HG03039 (cell line): ENCODE measurements at regions not wholly inside any gene's neighbourhood (a gene's known extent, or its start where the extent isn't known, plus 50 kb on each side); places are given as distances from the start of the nearest gene placed in this dataset.

Experiments used
- ATAC-seq: cut with Tn5 transposase; IDR thresholded peaks from one replicate; pipeline ENCODE4 v1.9.1; 2021; ENCODE audit warnings: mild to moderate bottlenecking, moderate library complexity; ENCODE audit not compliant: unreplicated experiment

DNA sequence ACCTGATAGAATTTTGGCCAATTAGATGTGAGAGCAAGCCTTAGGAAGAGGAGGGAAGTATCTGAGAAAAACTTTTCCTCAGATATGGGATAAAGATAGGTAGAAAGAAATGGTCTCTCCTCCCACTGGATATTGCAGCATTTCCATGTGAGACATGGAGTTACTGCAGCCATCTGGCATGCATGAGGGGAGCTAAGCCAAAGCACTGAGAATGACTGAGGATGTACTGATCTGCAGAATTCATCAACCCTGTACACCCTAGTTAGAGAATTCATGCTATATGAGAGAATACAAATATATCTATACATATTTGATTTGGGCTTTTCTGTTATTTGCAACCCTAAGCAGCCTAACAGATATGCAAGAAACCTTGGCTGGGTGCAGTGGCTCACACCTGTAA, 52.5 kb upstream of the RPL34 start:
- ATAC-seq = no peak

DNA sequence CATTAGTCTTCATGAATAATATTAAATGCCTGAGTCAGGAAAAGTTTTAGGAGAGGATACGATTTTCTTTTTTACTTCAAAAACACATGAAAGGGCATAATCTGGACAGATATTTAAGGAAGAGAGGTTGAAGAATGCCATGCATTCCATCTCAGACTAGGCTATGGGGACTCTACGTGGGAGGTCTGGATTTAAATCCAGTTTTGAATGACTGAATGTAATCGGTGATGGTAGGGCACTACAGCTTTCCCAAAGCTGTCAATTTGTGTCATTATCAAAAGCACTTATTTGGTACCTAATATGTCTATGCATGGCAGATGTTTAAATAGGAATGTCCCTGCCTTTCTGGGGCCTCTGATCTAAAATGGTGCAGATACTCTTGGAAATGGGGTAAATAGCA, 59.3 kb upstream of the RPL34 start:
- no peak for ATAC-seq

- ATAC-seq = no peak
Observed at GRCh38 chr4:108560616-108561015, 59.8 kb upstream of the RPL34 start.

DNA sequence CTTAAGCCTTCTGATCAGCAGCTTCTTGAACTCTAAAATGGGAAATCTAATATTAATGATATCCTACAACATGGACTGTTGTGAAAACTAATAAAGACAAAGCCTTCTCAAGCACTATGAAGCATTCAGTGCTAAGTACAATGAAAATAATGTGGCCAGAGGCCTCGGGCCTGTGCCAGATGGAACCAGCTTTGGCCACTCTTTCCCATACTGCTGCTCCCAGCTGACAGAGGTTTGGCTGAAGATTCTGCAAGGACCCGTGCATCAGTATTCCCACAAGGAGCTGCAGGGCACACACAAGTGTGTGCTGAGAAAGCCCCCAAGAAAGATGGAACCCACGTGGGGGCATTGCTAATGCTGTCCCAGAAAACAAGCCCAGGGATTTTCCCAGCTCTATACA, 60.5 kb upstream of the RPL34 start:
- ATAC-seq = no peak

DNA sequence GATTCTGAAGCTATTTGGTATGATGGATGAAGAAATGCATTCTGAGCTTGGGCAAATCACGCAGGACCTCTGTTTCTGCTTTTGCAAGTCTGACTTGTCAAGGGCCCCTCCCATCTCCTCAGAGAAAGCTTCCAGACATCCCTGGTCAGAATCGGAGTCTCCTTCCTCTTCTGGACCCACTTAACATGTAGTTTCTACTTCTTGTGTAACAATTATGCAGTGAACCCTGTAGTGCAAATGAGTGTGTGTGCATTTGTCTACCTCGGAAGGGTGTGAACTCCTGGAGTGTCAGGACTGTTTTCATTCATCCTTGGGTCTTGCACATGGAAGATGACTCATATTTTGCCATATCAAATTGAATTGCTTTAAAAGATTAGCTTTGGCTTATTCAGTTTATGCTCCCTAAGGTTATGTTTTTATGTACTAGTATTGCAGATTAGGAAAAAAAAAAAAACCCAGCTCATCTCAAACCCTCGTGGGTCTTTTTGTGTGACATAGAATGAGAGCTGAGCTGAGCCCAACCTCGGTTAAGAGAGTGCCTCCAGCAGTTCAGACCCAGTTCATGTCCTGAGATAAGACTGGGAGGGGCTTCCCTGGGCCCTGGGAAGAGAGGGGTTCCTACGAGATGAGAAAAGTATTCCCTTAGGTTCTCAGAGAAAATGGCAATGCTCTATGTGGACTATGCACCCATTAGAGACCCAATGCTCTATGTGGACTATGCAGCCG, 61.1 kb upstream of the RPL34 start:
- ATAC-seq = no peak

- ATAC-seq = peak; percentile 59
Observed at GRCh38 chr4:108556588-108557200, 63.7 kb upstream of the RPL34 start.

DNA sequence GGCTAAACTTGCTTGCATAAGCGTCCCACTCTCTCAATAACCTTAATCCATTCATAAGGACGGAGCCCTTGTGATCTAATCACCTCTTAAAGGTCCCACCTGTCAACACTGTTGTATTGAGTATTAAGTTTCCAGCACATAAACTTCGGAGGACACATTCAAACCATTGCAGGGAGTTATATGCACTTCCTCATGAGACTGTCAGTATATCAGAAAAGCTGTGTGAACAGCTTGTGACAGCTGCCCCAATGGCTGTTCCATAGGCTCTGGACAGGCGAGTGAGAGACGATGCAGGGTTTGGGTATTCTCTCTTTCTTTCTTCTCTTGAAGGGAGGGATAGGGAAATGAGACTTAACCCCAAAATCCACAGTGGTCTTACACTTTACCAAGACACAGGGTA, 64.2 kb upstream of the RPL34 start:
- ATAC-seq = no peak

DNA sequence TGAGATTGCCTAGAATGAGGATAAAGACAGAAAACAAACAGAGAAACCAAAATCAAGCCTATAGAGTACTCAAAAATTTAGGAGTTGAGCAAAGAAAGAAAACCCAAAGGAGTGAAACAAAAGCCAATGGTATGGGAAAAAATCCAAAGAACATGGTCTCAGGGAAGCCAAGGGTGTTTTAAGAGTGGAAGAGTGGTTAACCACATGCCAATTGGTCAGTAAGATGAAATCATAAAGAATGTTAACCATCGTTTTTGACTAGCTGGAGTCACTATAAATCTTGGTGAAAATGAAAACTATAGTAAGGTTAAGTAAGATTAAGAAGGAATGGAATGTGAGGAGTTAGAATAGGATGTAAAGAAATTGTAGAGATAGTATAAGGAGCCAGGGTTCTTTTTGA, 64.7 kb upstream of the RPL34 start:
- ATAC-seq = no peak

DNA sequence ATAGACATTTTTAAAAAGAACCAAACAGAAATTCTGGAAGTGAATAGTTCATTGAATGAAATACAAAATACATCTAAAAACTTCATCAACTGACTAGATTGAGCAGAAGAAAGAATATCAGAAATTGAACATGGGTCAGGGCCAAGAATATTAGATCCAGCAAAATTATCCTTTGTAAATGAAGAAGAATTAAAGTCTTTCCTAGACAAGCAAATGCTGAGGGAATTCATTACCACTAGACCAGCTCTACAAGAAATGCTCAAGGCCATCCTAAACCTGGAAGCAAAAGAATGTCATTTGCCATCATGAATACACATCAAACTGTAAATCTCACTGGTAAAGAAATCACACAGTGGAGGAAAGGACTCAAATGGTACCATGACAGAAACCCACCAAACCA, 72.7 kb upstream of the RPL34 start:
- ATAC-seq = no peak

DNA sequence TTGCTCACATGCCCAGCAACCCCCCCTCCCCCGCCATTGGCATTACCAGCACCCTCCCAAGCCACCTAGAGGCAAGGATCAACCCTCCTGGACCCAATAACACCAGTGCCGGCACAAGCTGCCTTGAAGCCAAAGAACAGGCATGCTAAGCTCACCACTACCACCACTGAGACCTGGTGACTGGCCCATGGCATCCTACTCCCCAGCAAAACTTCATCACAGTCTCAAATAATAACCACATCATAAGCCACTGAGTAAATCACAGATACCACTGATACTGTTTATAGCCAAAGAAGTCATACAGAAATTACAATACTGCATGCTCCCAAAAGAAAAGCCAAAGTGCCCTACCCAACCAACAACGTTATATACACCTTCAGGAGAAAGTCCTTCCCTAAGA, 73.6 kb upstream of the RPL34 start:
- no peak for ATAC-seq

DNA sequence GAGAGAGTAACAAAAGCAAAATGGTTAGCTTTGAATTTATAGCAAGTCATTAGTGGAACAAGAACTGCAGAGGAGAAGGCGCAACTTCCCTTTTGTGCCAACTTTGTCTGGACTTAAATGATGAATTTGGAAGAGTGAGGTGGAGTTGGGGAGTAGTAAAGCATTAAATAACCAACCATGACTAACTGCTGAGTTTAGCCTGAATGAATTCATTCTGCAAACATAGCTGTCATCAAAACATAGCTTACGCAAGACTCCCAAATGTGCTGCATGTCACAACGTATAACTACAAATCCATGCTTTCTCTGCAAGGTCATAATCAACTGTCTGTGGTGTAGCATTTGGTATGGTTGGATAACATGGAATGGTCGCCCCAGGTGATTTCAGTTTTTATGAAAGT, 75.9 kb upstream of the RPL34 start:
- no peak for ATAC-seq

DNA sequence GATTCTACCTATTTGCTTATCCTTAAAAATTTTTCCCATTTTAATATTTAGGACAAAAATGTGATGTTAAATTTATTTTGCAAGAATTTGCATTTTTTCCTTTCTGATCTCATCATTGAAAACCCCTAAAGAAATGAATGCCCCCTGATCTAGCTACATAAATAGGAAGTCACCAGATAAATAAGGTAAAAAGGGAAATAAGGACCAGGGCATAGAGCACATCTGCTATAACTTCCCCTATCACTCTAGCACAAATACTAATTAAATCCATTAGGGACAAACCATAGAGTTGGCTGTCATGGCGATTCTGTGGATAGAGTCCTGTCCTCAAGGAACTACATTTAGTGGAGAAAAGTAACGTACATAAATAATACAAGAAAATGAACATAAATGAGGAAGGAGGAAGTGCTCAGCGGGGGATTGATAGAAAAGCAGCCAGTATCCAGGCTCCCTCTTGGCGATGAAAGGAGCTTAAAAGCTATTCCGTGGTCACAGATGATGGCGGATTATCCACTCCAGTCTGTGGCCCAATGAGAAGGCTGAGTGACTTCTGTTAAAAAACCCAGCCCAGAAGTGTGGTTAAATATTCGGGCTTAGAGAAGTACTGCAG, 76.9 kb upstream of the RPL34 start:
- no peak for ATAC-seq

- no peak for ATAC-seq
Observed at GRCh38 chr4:108540536-108540935, 79.8 kb upstream of the RPL34 start.

DNA sequence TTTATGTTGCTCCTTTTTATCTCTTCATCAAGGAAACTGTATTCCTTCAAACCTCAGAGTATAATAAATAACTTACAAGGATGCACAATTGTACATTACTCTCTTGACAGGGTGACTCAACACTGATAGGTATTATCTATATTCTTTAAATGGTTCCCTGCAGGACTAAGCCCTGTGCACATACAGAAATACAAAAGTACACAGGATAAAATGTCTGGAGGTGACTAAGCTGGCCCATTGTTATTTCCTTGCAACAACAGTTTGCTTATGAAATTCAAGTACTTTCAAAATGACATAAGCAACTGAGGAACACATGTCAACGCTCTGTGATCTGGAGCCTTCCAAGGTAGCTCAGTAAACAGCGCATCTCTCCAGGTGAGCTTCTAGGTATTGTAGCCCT, 83.8 kb upstream of the RPL34 start:
- no peak for ATAC-seq

- no peak for ATAC-seq
Observed at GRCh38 chr4:108535757-108536156, 84.6 kb upstream of the RPL34 start.

DNA sequence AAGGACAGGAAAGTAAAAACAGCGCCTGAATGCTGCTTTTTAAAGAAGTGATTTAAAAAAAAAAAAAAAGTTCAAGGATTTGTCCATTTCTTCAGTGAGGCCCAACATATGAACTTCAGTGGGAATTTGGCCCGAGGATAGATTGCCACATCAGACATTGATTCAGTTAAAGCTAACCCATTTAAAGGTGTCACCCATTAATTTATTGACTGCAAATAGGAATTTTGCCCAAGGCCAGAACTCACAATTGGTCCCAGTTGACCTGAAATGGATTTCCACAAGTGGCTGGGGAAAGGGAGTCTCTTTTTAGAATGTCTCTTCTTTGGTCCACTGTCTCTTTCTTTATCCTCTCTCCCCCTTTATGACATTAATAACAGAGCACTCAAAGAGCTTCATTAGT, 86.5 kb upstream of the RPL34 start:
- no peak for ATAC-seq

GRCh38 chr4:108533245-108533844, 87.0 kb upstream of the RPL34 start:
- ATAC-seq = no peak

DNA sequence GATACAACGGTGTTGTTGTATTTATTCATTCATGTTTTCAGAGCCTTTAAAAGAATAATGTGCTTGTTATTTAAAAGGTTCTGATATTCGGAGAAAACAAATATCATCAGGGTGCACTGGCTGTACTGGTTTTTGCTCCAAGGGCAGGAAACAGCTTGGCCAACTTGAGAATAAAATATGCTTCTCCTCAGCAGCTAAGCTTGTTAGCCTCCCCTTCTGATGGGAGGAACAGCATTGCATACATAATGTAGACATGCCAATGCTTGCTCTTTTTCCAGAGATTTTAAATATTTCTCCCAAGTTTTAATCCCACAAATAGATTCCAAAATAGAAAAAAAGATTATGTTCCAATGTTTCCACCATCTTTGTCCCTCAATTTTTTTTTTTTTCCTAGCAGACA, 87.6 kb upstream of the RPL34 start:
- ATAC-seq = no peak

- no peak for ATAC-seq
Observed at GRCh38 chr4:108532187-108532586, 88.2 kb upstream of the RPL34 start.

DNA sequence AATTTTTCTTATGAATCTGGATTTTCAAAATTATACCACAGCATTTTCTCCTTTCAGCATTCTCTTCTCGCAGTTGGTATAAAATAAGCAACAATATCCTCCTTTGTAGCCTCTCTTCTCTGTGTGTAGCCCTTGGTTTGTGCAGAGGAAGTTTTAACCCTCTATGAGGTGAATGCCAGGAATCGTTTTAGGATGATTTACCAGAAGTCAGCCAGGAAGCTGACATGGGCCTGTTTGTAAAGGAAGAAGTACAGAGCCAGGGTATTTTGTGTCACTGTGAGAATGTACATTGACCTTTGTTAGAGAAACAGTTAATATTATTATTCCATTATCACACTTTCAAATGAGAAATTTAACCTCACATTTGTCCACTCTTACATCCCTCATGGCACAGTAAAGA, 88.9 kb upstream of the RPL34 start:
- ATAC-seq = no peak

GRCh38 chr4:108529984-108530905, 90.1 kb upstream of the RPL34 start:
- no peak for ATAC-seq
